SU-DHL-6 (cell line): ENCODE measurements at regions not wholly inside any gene's neighbourhood (a gene's known extent, or its start where the extent isn't known, plus 50 kb on each side); places are given as distances from the start of the nearest gene placed in this dataset.

Source experiments
- EZH2phosphoT487 ChIP-seq: fragments of 200-600 bp; sonication (generic), shearing (Covaris generic); conservative IDR thresholded peaks from 2 replicates; pipeline ENCODE4 v1.6.1; 2018; ENCODE audit warnings: mild to moderate bottlenecking, antibody characterized with exemption, low read length, moderate library complexity, mixed read lengths
- TF ChIP-seq, protein P1 (sequence below): fragments of 200-600 bp; sonication (generic); IDR thresholded peaks from one replicate; pipeline ENCODE4 v1.5.1; 2017; ENCODE audit warnings: antibody characterized with exemption, mild to moderate bottlenecking, low read length, moderate library complexity; ENCODE audit not compliant: insufficient read depth, poor library complexity, severe bottlenecking

DNA sequence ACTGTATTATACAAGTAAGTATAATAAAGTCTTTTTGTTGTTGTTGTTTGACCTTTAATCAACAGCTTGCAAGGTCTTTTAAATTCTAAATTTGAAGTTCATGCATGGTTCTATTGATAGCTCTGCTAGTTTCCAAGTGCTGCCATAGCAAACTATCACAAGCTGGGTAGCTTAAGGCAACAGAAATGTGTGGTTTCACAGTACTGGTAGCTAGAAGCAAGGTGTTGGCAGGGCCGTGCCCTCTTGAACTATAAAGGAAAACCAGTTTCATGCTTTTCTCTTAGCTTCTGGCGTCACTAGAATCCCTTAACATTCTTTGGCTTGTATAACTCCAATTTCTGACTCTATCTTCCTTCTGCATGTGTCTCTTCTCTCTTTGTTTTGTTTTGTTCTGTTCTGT lies 1021.9 kb upstream of the AUTS2 start:
- TF ChIP-seq, protein P1, sequence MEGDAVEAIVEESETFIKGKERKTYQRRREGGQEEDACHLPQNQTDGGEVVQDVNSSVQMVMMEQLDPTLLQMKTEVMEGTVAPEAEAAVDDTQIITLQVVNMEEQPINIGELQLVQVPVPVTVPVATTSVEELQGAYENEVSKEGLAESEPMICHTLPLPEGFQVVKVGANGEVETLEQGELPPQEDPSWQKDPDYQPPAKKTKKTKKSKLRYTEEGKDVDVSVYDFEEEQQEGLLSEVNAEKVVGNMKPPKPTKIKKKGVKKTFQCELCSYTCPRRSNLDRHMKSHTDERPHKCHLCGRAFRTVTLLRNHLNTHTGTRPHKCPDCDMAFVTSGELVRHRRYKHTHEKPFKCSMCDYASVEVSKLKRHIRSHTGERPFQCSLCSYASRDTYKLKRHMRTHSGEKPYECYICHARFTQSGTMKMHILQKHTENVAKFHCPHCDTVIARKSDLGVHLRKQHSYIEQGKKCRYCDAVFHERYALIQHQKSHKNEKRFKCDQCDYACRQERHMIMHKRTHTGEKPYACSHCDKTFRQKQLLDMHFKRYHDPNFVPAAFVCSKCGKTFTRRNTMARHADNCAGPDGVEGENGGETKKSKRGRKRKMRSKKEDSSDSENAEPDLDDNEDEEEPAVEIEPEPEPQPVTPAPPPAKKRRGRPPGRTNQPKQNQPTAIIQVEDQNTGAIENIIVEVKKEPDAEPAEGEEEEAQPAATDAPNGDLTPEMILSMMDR = no peak
- no peak for TF ChIP-seq EZH2phosphoT487
